ENCODE measurements at regions not wholly inside any gene's neighbourhood (a gene's known extent, or its start where the extent isn't known, plus 50 kb on each side); places are given as distances from the start of the nearest gene placed in this dataset.

DNA sequence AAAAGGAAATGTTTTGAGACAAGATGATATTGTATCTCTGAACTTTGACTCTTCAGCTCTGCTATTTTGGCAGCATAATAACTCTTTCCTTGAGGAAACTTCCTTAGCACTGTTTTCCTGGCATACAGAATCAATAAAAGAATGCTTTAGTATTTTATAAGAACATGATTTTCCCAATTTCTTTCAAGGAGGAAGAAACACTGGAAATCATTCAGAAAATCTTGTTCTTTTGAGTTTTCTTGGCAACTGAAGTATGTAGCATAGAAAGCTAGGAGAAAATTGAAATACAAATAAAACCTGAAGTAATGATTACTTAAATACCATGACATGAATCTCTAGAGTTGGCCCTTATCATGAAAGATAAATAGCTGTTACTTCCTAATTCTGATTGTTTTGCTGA, 461.4 kb upstream of the ZNF608 start:
- TF ChIP-seq, protein P1, sequence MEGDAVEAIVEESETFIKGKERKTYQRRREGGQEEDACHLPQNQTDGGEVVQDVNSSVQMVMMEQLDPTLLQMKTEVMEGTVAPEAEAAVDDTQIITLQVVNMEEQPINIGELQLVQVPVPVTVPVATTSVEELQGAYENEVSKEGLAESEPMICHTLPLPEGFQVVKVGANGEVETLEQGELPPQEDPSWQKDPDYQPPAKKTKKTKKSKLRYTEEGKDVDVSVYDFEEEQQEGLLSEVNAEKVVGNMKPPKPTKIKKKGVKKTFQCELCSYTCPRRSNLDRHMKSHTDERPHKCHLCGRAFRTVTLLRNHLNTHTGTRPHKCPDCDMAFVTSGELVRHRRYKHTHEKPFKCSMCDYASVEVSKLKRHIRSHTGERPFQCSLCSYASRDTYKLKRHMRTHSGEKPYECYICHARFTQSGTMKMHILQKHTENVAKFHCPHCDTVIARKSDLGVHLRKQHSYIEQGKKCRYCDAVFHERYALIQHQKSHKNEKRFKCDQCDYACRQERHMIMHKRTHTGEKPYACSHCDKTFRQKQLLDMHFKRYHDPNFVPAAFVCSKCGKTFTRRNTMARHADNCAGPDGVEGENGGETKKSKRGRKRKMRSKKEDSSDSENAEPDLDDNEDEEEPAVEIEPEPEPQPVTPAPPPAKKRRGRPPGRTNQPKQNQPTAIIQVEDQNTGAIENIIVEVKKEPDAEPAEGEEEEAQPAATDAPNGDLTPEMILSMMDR (conservative IDR thresholded peaks at IDR 0.05; ENCODE audit: control insufficient read depth, insufficient read depth, low read depth, low read length): no peak
- no peak overlapping the region for H3K4me3 ChIP-seq (ENCODE audit: control insufficient read depth, low read depth, low read length)
- no peak for DNase-seq (ENCODE audit: low read depth)

DNA sequence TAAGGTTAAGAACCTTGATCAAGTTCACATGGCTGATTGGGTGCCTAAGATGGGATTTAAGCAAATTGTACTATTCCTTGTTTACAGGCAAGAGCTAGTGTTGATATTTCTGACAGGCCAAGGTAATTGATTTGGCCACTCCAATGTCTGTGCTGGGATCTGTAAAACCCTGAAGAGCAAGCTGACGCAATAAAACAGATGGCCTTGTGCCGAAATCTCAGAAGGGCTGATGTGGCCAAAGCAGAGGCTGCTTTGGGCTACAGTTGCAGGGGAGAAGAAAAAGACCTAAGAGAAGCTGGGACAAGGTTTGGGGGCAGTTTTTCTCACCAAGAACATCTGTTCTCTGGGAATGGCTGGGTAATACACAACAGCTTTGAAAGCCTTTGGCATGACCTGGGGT, 463.2 kb upstream of the ZNF608 start:
- H3K4me3 ChIP-seq (ENCODE audit: control insufficient read depth, low read depth, low read length): no peak overlapping the region
- TF ChIP-seq, protein P1 (conservative IDR thresholded peaks at IDR 0.05; ENCODE audit: control insufficient read depth, insufficient read depth, low read depth, low read length): no peak
- DNase-seq (ENCODE audit: low read depth): peak; percentile 70

DNA sequence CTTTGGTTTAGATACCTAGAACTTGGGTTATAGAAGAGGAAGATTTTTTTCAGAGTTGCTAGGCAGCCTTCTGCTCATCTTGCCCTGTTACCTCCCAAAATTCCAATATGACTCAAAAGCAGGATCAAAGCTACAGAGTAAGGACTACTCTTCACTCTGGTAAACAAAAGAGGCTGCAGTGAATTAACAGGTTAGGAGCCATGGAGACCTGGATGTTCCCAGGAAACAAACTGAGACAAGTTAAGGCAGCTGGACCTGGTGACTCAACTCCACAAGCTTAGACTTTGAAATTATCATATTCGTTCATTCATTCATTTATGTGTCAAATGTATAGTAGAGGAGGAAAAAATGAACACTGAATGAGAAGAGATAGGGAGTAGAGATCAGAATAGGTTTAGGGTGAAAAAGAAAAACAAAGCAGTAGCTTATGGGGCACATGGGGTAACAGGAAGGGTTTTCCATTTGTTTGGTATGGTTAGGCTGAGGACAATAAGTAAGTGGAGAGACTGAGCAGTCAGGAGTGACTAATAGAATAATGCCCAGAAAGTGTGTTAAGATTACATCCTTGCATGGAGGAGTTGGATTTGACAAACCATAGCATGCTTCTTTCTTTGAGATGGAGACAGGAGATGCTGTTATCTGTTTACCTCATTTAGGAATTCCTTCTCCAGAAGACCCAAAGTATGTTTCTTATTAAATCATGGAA, 464.0 kb upstream of the ZNF608 start:
- H3K4me3 ChIP-seq (ENCODE audit: control insufficient read depth, low read depth, low read length): no peak overlapping the region
- TF ChIP-seq, protein P1 (conservative IDR thresholded peaks at IDR 0.05; ENCODE audit: control insufficient read depth, insufficient read depth, low read depth, low read length): no peak
- DNase-seq (ENCODE audit: low read depth): peak; percentile 20

DNA sequence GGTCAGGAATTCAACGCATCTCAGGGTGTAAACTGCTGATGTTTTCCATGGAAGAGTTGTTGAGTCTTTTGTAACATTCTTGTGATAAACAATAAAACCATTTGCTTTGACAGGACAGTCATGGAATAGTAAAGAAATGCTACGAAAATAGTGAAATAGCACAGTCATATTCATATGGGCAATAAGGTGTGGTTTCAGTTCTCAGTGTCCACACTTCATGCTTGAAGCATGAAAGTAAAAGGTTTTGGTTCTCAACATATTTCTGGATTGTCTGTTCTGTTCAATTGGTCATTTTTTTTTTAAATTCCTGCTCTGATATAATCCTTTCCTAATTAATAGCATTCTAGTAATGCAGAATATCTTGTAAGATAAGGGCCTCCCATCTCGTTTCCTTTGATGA, 467.6 kb upstream of the ZNF608 start:
- TF ChIP-seq, protein P1 (conservative IDR thresholded peaks at IDR 0.05; ENCODE audit: control insufficient read depth, insufficient read depth, low read depth, low read length): no peak
- DNase-seq (ENCODE audit: low read depth): no peak
- no peak overlapping the region for H3K4me3 ChIP-seq (ENCODE audit: control insufficient read depth, low read depth, low read length)

DNA sequence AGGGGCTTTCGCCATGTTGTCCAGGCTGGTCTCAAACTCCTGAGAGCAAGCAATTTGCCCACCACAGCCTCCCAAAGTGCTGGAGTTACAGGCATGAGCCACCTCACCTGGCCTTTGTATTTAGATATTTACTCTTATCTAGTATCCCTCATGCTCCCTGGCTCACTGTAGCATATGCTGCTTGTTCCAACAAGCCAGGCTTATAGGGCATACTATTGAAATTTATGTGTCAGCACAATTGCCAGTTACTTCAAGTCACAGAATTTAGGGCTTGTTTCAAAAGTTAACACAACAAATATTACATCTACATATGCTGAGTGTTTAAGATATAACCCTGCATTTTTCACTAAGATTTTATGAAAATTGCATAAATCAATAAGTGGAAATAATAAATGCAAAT, 469.2 kb upstream of the ZNF608 start:
- H3K4me3 ChIP-seq (ENCODE audit: control insufficient read depth, low read depth, low read length): no peak overlapping the region
- TF ChIP-seq, protein P1 (conservative IDR thresholded peaks at IDR 0.05; ENCODE audit: control insufficient read depth, insufficient read depth, low read depth, low read length): no peak
- DNase-seq (ENCODE audit: low read depth): no peak

DNA sequence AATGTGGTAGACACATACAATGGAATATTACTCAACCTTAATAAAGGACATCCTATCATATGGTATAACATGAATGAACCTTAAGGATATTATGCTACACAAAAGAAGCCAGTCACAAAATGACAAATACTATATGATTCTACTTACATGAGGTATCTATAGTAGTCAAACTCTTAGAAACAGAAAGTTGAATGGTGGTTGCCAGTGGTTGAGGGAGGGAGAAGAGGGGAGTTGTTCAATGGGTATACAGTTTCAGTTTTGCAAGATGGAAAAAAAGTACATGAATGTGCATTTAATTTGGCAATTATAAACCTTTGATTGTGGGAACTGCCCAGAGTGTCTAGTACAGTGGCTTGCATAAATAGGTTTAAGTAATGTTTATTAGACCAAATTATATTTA, 473.3 kb upstream of the ZNF608 start:
- TF ChIP-seq, protein P1 (conservative IDR thresholded peaks at IDR 0.05; ENCODE audit: control insufficient read depth, insufficient read depth, low read depth, low read length): no peak
- DNase-seq (ENCODE audit: low read depth): no peak
- H3K4me3 ChIP-seq (ENCODE audit: control insufficient read depth, low read depth, low read length): no peak overlapping the region

DNA sequence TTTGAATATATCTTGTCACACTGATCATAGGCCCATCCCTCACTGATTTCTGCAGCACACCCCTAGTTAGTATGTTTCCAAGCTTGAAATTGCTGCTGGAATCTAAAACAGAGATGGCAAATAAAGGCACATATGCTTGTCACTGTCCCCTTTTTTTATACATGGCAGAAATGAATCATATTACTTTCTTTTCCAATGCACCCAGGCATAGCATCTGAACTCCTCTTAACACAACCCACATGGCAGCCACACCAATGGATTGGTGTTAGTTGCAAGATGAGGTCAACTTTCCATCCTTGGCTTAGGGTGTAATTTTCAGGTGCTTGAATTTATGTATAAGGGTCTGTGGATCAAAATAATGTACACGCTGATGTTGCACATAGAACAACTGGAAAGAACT, 473.8 kb upstream of the ZNF608 start:
- no peak overlapping the region for H3K4me3 ChIP-seq (ENCODE audit: control insufficient read depth, low read depth, low read length)
- TF ChIP-seq, protein P1 (conservative IDR thresholded peaks at IDR 0.05; ENCODE audit: control insufficient read depth, insufficient read depth, low read depth, low read length): no peak
- DNase-seq (ENCODE audit: low read depth): no peak

All from fibroblast of mammary gland (primary cell).